Stimulated activated CD8-positive, alpha-beta memory T cell treated with anti-CD3 and anti-CD28 coated beads, Interleukin-2, amount 100 ng/mL, for 1 hour (primary cell): ENCODE measurements at regions not wholly inside any gene's neighbourhood (a gene's known extent, or its start where the extent isn't known, plus 50 kb on each side); places are given as distances from the start of the nearest gene placed in this dataset.

Experiments used
- DNase-seq, 2 donors: peaks; one replicate each; pipeline ENCODE4 v3.0.0-alpha.2; 2020; ENCODE audit warnings: low read depth in 2 of 2

DNA sequence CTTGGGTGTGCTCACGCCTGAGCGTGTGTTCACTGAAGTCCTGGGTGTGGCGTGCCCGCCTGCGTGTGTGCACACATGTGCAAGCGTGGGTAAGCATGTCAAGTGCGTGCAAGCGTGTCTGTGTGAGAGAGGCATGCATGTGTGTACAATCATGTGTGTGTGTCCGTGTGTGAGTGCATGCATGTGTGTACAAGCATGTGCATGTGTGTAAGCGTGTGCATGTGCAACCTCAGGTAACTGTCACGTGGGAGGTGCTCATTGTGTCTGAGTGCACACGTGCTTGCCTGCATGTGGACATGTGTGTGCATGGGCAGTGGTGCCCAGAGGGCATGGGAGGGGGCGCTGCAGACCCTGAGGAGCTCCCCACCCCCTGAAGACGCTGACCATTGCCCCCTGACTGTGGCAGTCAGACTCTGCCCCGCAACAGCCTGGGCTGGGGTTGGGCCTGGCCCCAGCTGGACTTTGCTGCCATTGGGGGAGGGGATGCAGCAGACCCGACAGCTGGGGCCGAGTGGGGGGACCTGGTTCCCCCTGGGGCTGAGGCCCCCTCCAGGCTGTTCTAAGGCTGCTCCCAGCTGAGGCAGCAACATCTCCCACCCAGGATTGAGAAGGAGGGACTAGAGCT lies 88.1 kb downstream of the UNCX start:
- no peak for DNase-seq

DNA sequence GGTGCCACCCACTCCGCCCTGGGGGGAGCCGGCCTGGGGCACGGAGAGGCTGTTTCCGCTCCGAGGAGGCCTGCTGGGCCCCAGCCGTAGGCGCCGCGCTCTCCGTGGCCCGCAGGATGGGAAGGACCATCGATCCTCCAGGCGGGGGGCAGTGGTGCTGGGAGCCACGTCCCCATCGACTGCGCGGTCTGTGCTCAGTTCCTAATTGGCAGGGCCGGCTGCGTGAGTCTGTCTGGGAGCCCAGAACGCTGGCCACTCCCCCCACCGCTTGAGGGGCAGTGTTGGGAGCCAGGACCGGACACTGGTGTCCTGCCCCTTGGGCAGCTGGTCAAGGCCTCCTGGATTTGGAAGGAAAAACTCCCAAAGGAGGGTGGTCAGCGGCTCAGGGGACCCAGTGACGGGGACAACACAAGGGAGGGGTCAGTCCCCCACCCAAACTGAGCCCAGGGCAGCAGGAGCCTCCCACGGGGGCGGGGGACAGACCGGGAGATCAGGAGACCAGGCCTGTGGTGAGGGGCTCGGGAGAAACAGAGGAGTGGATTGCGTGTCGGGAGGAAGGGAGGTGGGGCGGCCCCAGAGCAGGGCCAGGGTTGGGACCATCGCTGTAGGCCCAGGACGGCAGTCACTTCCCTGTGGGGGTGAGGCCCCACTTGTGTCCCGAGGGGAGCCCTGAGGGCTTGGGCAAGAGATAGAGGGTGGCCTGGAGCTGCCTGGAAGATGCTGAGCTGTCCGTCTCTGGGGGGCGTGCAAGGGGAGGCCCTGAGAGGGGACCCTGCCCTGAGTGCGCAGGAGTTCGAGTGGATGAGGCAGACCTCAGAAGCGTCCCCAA lies 89.0 kb downstream of the UNCX start:
- no peak for DNase-seq

DNA sequence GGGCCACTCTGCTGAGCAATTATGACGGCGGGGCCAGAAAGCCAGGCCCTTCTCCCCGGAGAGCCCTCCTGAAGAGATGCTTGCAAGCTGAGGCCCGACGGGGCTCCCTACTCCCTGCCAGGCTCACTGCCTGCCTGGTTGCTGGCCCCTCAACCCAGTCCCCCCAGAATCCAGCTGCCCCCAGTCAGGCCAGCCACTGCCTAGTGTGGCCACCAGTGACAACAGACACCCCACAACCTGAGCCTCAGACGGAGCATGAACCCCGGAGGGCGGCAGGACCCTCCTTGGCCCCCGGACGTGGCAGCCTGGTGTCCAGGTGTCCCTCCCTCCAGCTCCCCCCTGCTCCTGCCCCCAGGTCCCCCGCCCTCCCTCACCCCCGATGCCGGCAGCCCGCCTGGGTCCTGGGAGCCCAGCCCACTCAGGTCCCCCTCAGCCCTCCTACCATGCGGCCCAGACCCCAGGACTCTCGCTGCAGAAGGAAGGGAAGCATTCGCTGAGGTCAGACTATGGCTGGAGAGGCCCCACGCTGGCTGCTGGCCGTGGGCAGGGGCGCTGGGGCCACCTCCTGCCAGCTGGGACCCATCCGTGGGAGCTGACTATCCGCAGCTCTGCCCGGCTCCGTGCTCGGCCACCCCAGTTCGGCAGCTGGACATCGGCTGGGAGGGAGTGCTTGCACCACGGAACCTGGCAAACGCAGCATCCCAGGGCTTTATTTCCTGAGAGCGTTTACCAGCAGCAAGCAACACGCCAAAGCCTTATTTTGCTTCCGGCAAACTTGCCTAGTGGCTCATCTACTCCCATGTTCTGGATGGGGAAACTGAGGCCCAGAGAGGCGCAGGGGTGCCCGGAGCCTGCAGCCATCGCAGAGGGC lies 89.8 kb downstream of the UNCX start:
- DNase-seq, result no peak

DNA sequence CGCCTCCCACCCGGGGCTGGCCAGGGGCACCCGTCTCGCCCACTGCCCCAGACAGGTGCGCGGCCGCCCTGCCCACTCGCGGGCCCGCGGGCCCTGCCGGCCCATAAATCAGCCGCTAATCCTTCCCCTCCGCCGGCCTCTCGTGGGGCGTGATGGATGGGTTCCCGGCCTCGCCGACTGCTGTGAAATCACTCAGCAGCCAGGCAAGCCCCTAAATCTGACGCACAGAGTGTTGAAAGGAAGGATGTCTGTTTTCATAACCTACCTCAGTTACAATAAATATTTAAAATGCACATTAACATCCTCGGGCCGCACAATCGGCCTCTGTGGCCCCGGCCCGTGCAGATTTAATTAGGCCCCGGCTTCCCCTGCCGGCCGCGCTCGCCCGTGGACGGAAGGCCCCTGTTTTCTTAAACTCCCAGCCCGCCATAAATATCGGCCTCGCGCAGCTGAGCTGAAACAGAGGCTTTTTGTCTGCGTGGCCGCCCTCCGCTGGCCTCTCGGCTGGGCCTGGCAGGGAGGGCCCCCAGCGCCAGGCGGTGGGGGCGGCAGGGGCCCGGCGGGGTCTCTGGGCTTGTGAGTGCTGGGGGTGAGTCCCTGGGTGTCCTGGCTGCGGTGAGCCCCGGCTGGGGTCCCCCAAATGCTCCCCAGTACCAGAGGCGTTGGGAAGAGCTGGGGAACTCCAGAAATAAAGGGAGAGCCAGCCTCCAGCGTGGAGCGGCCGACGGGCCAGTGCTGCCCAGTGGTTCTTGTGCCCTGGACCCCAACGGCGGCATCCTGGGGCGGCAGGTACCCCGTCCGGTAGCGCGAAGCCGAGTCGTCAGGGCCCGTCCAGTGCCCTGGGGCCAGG lies 90.7 kb downstream of the UNCX start:
- DNase-seq, result no peak

DNA sequence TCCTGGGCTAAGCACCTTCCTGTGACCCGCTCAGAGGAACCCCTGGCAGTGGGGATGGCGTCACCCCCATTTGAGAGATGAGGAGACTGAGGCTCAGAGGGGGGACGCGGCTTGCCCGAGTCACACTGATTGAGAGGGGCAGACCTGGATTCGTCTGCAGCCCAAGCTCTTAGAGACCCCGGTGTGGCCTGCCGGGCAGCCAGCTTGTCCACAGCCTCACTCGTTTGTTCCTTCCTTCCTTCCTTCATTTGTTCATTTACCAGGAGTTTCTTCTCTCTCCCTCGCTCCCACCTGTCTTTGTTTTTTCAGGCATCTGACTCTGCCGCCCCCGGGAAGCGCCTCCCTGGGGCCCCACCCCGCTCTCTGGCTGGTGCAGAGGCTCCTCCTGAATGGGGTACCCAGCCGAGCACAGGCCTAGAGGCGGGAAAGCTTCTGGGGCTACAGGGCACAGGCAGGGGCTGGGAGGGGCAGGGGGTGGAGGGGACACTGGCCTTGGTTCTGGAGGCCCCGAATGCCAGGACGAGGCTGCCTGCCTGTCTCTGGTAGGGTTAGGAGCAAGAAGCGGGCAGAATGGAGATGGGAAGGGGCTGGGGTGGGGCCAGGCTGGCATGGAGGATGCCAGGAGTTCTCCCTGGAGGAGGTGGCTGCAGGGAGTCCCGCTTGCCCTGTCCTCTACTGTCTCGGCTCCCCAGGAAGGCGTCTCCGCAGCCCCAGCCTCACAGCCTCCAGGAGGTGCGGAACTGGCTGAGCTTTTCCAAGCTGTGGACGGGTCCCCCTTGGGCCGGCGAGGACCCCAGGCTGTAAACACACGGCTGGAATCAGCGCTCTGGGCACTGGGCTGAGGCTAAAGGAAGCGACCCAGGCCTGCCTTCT lies 91.6 kb downstream of the UNCX start:
- no peak for DNase-seq

DNA sequence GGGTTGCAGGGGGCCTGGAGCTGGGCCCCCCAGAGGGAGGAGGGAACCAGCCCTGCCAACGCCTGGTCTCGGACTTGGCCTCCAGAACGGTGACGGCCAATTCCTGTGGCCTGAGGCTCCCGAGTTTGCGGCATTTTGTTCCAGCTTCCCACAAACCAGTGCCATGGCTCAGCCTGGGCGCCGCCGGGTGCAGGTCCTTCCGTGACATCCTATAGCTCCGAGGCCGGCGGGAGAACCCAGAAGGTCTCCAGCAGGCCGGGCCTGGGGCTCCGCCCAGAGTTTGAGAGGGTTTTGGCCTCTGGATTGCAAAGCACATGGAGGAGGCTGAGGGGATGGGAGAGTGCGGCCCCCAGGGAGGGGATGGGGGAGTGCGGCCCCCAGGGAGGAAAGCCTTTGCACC lies 92.6 kb downstream of the UNCX start:
- no peak for DNase-seq

DNA sequence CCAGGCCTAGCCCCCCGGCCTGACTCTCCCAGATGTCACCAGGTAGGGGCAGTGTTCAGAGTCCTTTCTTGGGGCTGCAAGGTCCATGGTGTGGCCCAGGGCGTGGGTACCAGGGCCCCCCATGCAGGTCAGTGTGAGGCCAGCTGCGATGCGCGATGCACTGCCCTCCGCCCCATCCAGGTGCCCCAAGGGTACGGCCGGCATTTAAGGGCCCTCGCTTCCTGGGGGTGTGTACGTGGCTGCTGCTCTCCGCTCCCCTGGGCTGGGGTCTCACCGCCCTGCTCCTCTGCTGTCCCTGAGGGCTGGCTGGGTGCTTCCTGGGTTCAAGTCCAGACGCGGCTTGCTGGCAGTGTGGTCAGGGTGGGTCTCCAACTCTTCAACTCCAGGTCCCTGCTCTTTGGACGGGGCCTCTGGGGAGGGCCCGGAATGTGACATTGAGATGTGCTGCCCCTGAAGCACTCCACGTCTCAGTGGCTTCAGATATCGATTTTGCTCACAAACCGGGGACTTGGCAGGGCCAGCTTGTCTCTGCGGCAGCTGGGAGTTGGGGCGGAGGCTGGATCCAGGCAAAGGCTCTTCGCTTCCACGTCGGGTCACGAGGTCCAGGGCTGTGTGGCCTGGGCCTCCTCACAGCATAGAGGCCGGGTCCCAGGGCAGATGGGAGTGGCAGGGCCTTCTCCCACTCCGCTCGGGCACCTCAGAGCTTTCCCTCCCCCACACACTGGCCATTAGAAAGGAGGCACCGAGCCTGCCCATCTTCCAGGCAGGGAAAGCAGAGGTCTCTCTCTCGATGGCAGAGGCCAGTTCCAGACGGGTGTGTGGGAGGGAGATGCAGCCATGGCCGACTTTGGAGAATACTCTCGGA lies 93.2 kb downstream of the UNCX start:
- DNase-seq, result no peak

DNA sequence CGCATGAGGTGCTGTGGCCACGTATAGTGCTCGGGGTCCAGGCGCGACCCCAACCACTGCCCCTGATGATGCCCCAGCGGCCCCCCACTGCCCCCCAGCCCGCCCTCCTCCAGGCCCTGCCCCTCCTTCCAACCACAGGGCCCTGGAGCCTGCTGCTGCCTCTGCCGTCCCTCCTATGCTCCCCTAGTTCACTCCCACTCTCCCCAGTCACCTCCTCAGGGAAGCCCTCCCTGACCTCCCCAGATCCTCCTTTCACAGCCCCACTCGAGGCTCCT lies 93.8 kb downstream of the UNCX start:
- DNase-seq, result no peak

DNA sequence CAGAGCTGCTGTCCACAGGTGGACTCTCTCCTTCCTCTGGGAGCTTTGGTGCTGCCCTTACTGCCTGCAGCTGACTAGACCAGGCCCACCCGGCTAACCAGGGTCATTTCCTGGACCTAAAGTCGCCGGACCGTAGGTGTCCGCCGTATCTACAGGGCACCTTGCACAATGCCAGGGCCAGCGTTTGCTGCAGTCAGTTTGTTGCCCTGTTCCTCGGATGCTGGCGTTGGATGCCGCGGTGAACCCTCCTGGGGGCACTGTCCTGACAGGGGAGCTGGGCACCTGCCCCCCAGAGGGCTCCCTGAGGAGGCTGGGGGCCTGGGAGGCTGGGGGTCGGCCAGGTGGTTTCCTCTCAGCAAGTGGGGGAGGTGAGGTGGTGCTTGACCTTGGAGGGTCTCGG lies 96.6 kb downstream of the UNCX start:
- DNase-seq, result no peak

DNA sequence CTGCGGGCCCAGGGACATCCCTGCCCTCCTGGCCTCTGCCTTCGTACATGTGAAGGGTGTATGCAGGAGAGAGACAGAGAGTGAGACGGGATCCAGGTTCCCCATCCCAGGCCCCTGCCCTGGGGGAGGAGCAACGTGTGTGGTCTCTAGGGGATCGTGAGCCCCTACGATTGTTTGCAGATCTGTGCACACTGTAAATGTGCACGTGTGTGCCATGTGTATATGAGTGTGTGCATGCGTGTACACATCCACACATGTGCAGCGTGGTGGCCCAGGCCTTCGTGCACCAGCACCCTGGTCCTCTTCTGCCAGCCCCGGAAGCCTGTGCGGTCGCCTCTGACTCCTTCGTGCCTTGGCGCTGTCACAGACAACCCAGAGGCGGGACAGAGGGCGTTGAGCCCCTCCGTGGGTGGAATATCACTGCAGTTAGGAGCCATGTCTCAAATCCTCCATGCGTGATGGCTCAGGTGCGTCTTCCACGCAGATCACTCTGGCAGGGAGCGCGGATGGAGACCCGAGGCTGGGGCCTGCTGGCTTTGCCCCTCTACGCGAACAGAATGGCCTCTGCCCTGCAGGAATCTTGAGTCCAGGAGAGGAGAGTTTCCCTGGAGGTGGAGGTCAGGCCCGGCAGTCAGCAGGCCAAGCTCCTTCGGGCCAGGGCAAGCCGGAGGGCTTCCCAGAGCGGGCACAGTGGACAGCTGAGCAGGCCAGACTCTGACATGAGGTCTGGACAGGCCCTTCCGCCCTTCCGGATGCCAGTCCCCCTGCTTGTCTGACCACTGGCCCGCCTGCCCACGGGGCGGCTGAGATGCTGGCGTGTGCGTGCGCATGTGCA lies 97.5 kb downstream of the UNCX start:
- DNase-seq, result no peak

DNA sequence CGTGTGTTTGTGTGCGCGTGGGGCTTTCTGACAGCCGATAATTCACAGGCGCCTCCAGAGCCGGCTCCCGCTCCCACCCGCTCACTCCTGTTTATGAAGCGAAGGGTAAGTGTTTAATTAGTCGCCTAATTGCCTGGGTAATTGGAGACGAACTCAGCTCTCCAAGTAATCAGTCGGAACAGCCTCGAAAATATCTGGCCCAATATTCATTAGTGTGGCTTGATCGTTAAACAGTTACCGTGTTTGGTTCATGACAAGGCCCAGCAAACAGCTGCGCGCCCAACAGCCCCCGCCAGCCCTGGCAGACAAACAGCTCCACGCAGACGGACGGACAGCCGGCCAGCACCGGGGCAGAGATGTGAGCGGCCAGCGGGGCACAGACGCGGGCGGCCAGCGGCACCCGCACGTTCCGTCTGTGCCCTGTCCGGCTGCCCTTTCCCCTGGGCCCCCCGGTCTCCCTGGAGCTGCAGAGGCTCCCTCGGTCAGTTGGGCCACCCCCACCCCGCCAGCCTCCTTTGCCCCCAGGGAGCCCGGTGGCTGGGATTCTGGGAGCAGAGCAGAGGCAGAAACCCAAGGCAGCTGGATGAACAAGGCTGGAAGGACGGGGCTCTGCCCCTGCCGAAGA lies 98.2 kb downstream of the UNCX start:
- DNase-seq, result no peak

DNA sequence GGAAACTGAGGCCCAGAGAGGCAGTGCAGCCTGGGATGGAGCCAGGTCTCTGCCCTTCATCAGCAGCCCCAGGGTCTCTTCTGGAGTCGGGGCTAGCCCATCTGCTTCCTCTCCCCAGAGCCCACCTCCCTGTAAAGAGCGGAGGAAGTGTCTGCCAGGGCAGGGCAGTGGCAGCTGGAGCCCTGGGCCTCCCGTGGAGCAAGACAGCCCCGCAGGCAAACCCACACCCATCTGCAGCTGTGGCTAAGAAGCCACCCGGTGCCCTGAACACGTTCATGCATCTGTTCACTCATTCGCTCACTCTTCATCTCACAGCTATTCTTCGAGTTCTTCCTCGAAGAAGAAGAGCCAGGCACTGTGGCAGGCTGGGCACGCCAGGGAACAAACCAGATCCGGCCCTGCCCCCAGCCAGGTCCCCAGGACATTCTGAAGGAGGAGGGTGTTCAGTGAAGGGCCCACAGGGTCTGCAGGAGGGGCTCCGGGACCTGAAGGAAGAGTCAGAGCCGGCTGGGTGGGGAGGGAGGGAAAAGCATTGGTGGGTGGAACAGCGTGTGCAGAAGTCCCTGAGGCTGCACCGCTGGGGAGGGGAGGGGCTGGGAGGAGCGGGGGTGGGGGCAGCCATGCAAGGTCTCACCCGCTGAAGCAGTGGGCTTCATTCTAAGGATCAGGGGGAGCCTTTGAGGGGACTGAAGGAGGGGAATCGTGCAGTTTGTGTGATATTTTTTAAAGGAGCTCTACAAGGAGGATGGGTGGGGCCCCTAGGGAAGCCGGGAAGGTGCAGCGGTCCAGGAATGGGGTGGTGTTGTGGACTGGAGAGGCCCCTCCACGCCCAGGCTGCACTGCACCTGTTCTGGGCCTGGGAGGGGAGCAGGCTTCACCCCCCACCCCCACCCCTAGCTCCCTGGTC lies 99.1 kb downstream of the UNCX start:
- no peak for DNase-seq

DNA sequence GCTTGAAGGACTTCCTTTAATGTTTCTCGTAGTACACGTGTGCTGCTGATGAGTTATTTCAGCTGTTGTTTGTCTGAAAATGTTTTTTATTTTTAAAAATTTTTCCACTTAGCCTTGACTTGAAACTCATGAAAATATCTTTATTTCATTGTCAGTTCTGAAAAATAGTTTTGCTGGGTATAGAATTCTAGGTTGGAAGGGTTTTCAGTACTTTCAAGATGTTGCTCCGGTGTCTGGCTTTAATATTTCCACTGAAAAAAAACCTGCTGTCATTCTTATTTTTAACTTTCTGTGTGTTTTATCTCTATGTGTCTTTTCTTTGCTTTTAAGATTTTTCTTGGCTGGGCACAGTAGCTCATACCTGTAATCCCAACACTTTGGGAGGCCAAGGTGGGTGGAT lies 103.8 kb downstream of the UNCX start:
- DNase-seq, result no peak

DNA sequence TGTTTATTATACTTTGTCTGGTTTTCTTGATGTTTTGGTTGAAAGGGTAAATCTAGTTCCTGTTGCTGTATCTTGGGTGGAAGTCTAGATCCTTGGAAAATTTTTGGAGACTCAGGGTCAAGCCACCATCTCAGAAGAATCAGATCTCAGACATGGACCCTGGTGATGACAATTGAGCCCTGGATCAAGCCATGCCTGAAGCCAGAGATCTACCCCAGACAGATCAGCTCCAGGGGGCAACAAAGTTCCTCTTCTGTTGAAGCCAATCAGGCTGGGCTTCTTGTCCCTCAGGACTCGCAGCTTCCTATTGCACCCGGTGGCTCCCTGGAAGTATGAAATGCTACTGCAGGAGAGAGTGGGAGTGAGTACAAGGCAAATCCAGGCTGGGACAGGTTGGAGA lies 106.9 kb downstream of the UNCX start:
- no peak for DNase-seq

DNA sequence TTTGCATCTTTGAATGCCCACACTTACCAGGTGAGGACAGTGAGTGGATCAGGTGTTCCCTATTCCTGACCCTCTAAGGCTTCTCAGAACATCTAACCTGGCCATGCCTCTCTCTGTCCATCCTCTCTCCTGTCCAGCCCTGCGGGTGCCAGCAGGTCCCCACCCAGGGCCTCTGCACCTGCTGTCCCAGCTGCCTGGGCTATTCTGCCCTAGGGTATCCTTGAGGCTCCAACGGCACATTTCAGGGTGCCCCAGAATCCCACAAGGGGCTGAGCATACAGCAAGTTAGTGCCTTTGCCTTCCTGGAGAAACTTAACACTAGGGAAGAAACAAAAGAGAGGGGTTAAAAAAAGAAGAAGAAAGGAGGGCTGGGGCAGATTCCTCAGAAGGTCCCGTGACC lies 107.4 kb downstream of the UNCX start:
- no peak for DNase-seq

DNA sequence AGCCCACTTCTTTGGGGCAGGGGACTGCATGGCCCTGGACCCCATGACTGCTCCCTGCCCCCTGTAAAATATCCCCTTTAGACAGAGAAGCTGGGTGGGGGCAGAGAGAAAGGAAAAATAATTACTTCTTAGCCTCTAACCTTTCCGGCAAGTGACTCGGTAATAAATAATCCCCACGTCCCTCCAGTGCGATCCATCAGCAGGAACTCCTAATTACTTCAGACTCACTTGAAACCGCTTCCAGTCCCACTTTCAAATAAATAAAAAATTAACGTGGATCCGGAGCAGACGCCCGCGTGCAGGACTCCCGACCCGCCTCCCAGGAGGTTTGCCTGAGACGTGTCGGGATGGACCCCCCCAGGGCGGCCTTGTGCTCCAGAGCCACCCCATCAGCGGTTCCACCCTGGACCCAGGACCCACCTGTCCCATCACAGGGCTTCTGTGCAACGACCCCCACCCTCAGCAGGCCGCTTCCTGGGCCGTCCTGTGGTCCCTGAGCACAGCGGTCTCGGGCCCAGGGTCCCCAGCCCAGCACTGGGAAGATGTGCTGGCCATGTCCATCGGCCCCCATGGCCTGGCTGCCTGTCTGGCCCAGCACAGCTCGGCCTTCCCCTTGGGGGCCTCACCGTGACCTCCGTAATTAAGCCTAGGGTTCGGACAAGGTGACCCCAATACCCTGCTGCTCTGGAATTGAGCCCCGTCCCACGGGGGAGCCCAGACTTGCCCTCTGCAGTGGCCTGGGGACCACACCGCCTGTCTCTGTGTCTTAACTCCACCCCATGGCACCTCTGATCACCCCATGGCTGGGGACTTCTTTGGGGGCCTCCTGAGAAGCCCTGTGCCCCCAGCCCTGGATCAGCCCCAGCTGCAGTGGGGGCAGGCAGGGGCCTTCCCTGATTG lies 108.0 kb downstream of the UNCX start:
- no peak for DNase-seq
